ENCODE measurements at regions not wholly inside any gene's neighbourhood (a gene's known extent, or its start where the extent isn't known, plus 50 kb on each side); places are given as distances from the start of the nearest gene placed in this dataset.

- Histone ChIP-seq H3K4me2 (ENCODE audit: control insufficient read depth, insufficient read depth) (no peak overlapping the region), H3K36me3 (ENCODE audit: control insufficient read depth in 2 of 2, insufficient read depth in 2 of 2, low read length in 1 of 2) (no peaks in the 10 kb centered on the region), H3K79me2 (ENCODE audit: control insufficient read depth, insufficient read depth, low read length) (no peaks in the 10 kb centered on the region), H3K27me3 (replicated peaks in 1 of 2; ENCODE audit: control insufficient read depth in 2 of 2, insufficient read depth in 2 of 2, low read length in 1 of 2) (no peaks in the 10 kb centered on the region), H3K9ac (ENCODE audit: control insufficient read depth, insufficient read depth, low read length) (no peak overlapping the region), H3K4me1 (ENCODE audit: control insufficient read depth, insufficient read depth, low read length) (no peaks in the 10 kb centered on the region), H4K20me1 (ENCODE audit: control insufficient read depth, insufficient read depth) (no peaks in the 10 kb centered on the region), H3K4me3 (no peak overlapping the region), H2AFZ (ENCODE audit: control insufficient read depth, low read depth, low read length) (no peak overlapping the region), H3K27ac (ENCODE audit: control insufficient read depth, insufficient read depth) (no peak overlapping the region), H3K9me3 (replicated peaks; ENCODE audit: control insufficient read depth, insufficient read depth, low read length) (no peaks in the 10 kb centered on the region)
- ChIA-PET POLR2A (no interaction called here), SMC1A (ENCODE audit: uncharacterized antibody, unreplicated experiment) (interaction anchor here (0.8 kb wide), 1 partner anchor 12 kb away, joined by 3 read pairs; no protein-coding TSS in a partner anchor), CTCF (no interaction called here), RAD21 (ENCODE audit: unreplicated experiment) (no interaction called here)
- in situ Hi-C loops (cut with MboI) (no loop called here), intact Hi-C loops (cut with micrococcal nuclease; ENCODE audit: unreplicated experiment) (no loop called here)
- no TSS peak for BruUV-seq (replicated peaks)
- no peak for DNase-seq (ENCODE audit: low read depth, low spot score)
- TF ChIP-seq, protein P1, sequence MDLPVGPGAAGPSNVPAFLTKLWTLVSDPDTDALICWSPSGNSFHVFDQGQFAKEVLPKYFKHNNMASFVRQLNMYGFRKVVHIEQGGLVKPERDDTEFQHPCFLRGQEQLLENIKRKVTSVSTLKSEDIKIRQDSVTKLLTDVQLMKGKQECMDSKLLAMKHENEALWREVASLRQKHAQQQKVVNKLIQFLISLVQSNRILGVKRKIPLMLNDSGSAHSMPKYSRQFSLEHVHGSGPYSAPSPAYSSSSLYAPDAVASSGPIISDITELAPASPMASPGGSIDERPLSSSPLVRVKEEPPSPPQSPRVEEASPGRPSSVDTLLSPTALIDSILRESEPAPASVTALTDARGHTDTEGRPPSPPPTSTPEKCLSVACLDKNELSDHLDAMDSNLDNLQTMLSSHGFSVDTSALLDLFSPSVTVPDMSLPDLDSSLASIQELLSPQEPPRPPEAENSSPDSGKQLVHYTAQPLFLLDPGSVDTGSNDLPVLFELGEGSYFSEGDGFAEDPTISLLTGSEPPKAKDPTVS (IDR thresholded peaks at IDR 0.05; ENCODE audit: low read depth, low read length), result no peak
- no peak for TF ChIP-seq ATF7 (IDR thresholded peaks at IDR 0.05; ENCODE audit: low read depth)
- no peak for ATAC-seq
- WGBS (ENCODE audit: insufficient coverage, insufficient replicate concordance, low lambda C conversion rate, missing lambda C conversion rate), result 40% methylated on average over 5 of the region's 5 CpGs
- FAIRE-seq, result no peak
Observed at GRCh38 chr3:162111861-162112260, 615.3 kb downstream of the OTOL1 start.

GRCh38 chr3:162112719-162113118 is 616.1 kb downstream of the OTOL1 start:
- no peaks in the 10 kb centered on the region for H3K79me2 ChIP-seq (ENCODE audit: control insufficient read depth, insufficient read depth, low read length)
- no peaks in the 10 kb centered on the region for H3K4me1 ChIP-seq (ENCODE audit: control insufficient read depth, insufficient read depth, low read length)
- H3K27me3 ChIP-seq (replicated peaks in 1 of 2; ENCODE audit: control insufficient read depth in 2 of 2, insufficient read depth in 2 of 2, low read length in 1 of 2), result no peaks in the 10 kb centered on the region
- H2AFZ ChIP-seq (ENCODE audit: control insufficient read depth, low read depth, low read length), result no peak overlapping the region
- TF ChIP-seq KAT2A (conservative IDR thresholded peaks at IDR 0.05; ENCODE audit: control insufficient read depth, low read depth, low read length), result no peak
- TF ChIP-seq ZNF622 (IDR thresholded peaks at IDR 0.05), result no peak
- TF ChIP-seq SIN3A (IDR thresholded peaks at IDR 0.05; ENCODE audit: low read depth, low read length), result no peak
- no peak for TF ChIP-seq BACH1 (IDR thresholded peaks at IDR 0.05; ENCODE audit: borderline replicate concordance)
- no peak for TF ChIP-seq PRDM15 (CRISPR knock-in tag; IDR thresholded peaks at IDR 0.05)
- TF ChIP-seq TARDBP (IDR thresholded peaks at IDR 0.05; ENCODE audit: borderline replicate concordance), result no peak
- no peak for TF ChIP-seq MEF2A (IDR thresholded peaks at IDR 0.05; ENCODE audit: insufficient read depth, low read depth, low read length)
- SMC1A ChIA-PET (ENCODE audit: uncharacterized antibody, unreplicated experiment), result interaction anchor here (0.8 kb wide), 1 partner anchor 11 kb away, joined by 3 read pairs; no protein-coding TSS in a partner anchor
- BruUV-seq (replicated peaks), result no TSS peak
- no peaks in the 10 kb centered on the region for H3K9me3 ChIP-seq (replicated peaks; ENCODE audit: control insufficient read depth, insufficient read depth, low read length)
- ATAC-seq (no peak), FAIRE-seq (no peak), DNase-seq (ENCODE audit: low read depth, low spot score) (no peak)
- CTCF ChIA-PET, result interaction anchor here (0.6 kb wide), 1 partner anchor 66 kb away, joined by 3 read pairs; no protein-coding TSS in a partner anchor
- RAD21 ChIA-PET (ENCODE audit: unreplicated experiment), result no interaction called here
- intact Hi-C loops (cut with micrococcal nuclease; ENCODE audit: unreplicated experiment), result no loop called here
- H3K36me3 ChIP-seq (ENCODE audit: control insufficient read depth in 2 of 2, insufficient read depth in 2 of 2, low read length in 1 of 2), result no peaks in the 10 kb centered on the region
- POLR2A ChIA-PET, result no interaction called here
- no peak overlapping the region for H3K27ac ChIP-seq (ENCODE audit: control insufficient read depth, insufficient read depth)
- no peak overlapping the region for H3K9ac ChIP-seq (ENCODE audit: control insufficient read depth, insufficient read depth, low read length)
- no peaks in the 10 kb centered on the region for H4K20me1 ChIP-seq (ENCODE audit: control insufficient read depth, insufficient read depth)
- in situ Hi-C loops (cut with MboI), result no loop called here
- no peak overlapping the region for H3K4me3 ChIP-seq
- H3K4me2 ChIP-seq (ENCODE audit: control insufficient read depth, insufficient read depth), result no peak overlapping the region
